Superior temporal gyrus (tissue), 1 donor: ENCODE measurements at regions not wholly inside any gene's neighbourhood (a gene's known extent, or its start where the extent isn't known, plus 50 kb on each side); places are given as distances from the start of the nearest gene placed in this dataset.
A peak's percentile ranks its signal among the peaks of the same experiment; 100 is the strongest.
"Not testable (repeated sequence)": the region's sequence is repeated elsewhere in the genome, so short reads cannot be mapped to it uniquely, and the experiment has no call there.

Experiments used
- DNase-seq: peaks from one replicate; pipeline ENCODE4 v3.0.0-alpha.2; 2016; ENCODE audit errors: extremely low spot score

- no peak for DNase-seq
Measured at GRCh38 chr10:62585211-62585775, 211.1 kb downstream of the ZNF365 start.

GRCh38 chr10:62587011-62587410, 212.8 kb downstream of the ZNF365 start:
- no peak for DNase-seq

GRCh38 chr10:62588116-62588515, 213.9 kb downstream of the ZNF365 start:
- DNase-seq: no peak

GRCh38 chr10:62589689-62590088, 214.8 kb upstream of the ADO start:
- no peak for DNase-seq

GRCh38 chr10:62590306-62590705, 214.2 kb upstream of the ADO start:
- DNase-seq: no peak

GRCh38 chr10:62594093-62594520, 210.4 kb upstream of the ADO start:
- peak; percentile 83 for DNase-seq

GRCh38 chr10:62597226-62597625, 207.3 kb upstream of the ADO start:
- DNase-seq: no peak

GRCh38 chr10:62599161-62599560, 205.4 kb upstream of the ADO start:
- no peak for DNase-seq

GRCh38 chr10:62606551-62606950, 198.0 kb upstream of the ADO start:
- not testable (repeated sequence) for DNase-seq

GRCh38 chr10:62608189-62608875, 196.2 kb upstream of the ADO start:
- DNase-seq: not testable (repeated sequence)

- peak; percentile 69 for DNase-seq
Measured at GRCh38 chr10:62610649-62611229, 193.8 kb upstream of the ADO start.

- DNase-seq: no peak
Measured at GRCh38 chr10:62613424-62613823, 191.1 kb upstream of the ADO start.

GRCh38 chr10:62613859-62614258, 190.7 kb upstream of the ADO start:
- no peak for DNase-seq

- DNase-seq: peak; percentile 38
Measured at GRCh38 chr10:62614389-62615157, 189.9 kb upstream of the ADO start.

- DNase-seq: no peak
Measured at GRCh38 chr10:62616885-62617590, 187.5 kb upstream of the ADO start.

- no peak for DNase-seq
Measured at GRCh38 chr10:62617652-62618051, 186.9 kb upstream of the ADO start.

- no peak for DNase-seq
Measured at GRCh38 chr10:62618054-62618453, 186.5 kb upstream of the ADO start.

- DNase-seq: no peak
Measured at GRCh38 chr10:62618576-62619412, 185.7 kb upstream of the ADO start.

GRCh38 chr10:62619413-62619738, 185.1 kb upstream of the ADO start:
- no peak for DNase-seq

- DNase-seq: no peak
Measured at GRCh38 chr10:62620491-62620890, 184.0 kb upstream of the ADO start.

GRCh38 chr10:62623223-62623622, 181.3 kb upstream of the ADO start:
- DNase-seq: no peak
